Upper lobe of right lung (tissue), 1 donor: ENCODE measurements at regions not wholly inside any gene's neighbourhood (a gene's known extent, or its start where the extent isn't known, plus 50 kb on each side); places are given as distances from the start of the nearest gene placed in this dataset.

ENCODE experiments used
- ATAC-seq: fragments of 200-7000 bp; cut with Tn5 transposase; one replicate; pipeline ENCODE4 v1.9.1; 2020; ENCODE audit warnings: mild to moderate bottlenecking, moderate library complexity
- DNase-seq: peaks from one replicate; pipeline ENCODE4 v3.0.0-alpha.2; 2020
- H3K27ac ChIP-seq: fragments of 200-600 bp; one replicate; pipeline ENCODE4 v1.8.0; 2022
- H3K27me3 ChIP-seq: fragments of 200-600 bp; one replicate; pipeline ENCODE4 v1.8.0; 2022; ENCODE audit warnings: mild to moderate bottlenecking
- H3K36me3 ChIP-seq: fragments of 200-600 bp; one replicate; pipeline ENCODE4 v1.8.0; 2022
- H3K4me1 ChIP-seq: fragments of 200-600 bp; one replicate; pipeline ENCODE4 v1.8.0; 2022
- H3K4me3 ChIP-seq: fragments of 200-600 bp; one replicate; pipeline ENCODE4 v1.8.0; 2022; ENCODE audit warnings: mild to moderate bottlenecking
- H3K9me3 ChIP-seq: fragments of 200-600 bp; one replicate; pipeline ENCODE4 v1.8.0; 2022
- intact Hi-C: fragments of 100-400 bp; cut with DNase I; formaldehyde crosslinking; loops from one replicate; pipeline ENCODE4 v1.11.0; 2022
- TF ChIP-seq, protein P1 (sequence below): fragments of 200-600 bp; IDR thresholded peaks from one replicate; pipeline ENCODE4 v1.8.0; 2022; ENCODE audit warnings: antibody characterized with exemption
- donor health status: DM: no; HTN: yes; CAD: no; lungs with severe emphysema.

DNA sequence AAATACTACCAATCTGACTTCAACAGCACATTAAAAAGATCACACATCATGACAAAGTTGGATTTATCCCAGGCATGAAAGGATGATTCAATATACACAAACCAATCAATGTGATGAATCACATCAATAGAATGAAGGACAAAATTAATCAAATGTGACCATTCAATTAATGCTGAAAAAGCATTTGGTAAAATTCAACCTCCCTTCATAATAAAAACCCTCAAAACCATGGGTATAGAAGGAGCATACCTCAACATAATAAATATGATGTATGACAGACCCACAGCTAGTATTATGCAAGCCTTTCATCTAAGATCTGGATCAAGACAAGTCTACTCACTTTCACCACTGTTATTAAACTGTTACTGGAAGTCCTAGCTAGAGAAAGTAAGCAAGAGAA, 921.7 kb upstream of the RAG2 start:
- intact Hi-C loops = no loop called here

DNA sequence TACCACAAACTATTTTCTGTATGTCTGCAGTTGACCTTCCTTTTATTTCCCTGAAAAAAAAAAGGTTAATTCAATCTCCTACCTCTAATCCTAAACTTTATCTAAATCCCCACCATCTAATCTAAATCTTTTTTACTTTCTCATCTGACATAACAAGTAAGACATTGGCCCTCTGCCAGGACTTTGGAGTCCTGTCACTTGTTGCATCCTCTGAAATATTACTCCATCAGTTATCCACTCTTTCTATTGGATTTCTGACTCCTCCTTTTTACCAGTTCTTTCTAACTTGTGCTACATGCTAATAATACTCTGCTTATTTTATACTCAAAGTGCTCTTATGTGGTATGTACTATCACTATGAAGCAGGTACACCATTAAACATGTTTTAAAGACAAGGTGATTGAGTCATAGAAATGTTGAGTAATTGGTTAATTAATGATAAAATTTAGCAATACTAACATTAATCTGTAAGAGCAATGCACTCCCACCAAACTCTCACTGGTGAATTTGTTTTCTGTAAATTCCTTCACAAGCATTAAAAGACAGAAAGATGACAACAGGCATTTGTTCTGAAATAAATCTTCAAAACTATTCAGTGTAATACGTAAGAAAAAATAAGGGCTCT, 914.2 kb upstream of the RAG2 start:
- Histone ChIP-seq H3K4me3 (no peak overlapping the region), H3K4me1 (no peaks in the 10 kb centered on the region), H3K9me3 (no peaks in the 10 kb centered on the region), H3K27me3 (no peaks in the 10 kb centered on the region), H3K27ac (no peak overlapping the region), H3K36me3 (no peaks in the 10 kb centered on the region)
- TF ChIP-seq, protein P1, sequence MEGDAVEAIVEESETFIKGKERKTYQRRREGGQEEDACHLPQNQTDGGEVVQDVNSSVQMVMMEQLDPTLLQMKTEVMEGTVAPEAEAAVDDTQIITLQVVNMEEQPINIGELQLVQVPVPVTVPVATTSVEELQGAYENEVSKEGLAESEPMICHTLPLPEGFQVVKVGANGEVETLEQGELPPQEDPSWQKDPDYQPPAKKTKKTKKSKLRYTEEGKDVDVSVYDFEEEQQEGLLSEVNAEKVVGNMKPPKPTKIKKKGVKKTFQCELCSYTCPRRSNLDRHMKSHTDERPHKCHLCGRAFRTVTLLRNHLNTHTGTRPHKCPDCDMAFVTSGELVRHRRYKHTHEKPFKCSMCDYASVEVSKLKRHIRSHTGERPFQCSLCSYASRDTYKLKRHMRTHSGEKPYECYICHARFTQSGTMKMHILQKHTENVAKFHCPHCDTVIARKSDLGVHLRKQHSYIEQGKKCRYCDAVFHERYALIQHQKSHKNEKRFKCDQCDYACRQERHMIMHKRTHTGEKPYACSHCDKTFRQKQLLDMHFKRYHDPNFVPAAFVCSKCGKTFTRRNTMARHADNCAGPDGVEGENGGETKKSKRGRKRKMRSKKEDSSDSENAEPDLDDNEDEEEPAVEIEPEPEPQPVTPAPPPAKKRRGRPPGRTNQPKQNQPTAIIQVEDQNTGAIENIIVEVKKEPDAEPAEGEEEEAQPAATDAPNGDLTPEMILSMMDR = no peak
- ATAC-seq (no peak), DNase-seq (no peak)
- intact Hi-C loops = no loop called here

More for the DNA sequence above, 921.7 kb upstream of the RAG2 start:
- Histone ChIP-seq H3K27me3 (no peaks in the 10 kb centered on the region), H3K4me3 (no peak overlapping the region), H3K9me3 (no peaks in the 10 kb centered on the region), H3K4me1 (no peaks in the 10 kb centered on the region), H3K36me3 (no peaks in the 10 kb centered on the region), H3K27ac (no peak overlapping the region)
- ATAC-seq (no peak), DNase-seq (no peak)
- TF ChIP-seq, protein P1 = no peak

DNA sequence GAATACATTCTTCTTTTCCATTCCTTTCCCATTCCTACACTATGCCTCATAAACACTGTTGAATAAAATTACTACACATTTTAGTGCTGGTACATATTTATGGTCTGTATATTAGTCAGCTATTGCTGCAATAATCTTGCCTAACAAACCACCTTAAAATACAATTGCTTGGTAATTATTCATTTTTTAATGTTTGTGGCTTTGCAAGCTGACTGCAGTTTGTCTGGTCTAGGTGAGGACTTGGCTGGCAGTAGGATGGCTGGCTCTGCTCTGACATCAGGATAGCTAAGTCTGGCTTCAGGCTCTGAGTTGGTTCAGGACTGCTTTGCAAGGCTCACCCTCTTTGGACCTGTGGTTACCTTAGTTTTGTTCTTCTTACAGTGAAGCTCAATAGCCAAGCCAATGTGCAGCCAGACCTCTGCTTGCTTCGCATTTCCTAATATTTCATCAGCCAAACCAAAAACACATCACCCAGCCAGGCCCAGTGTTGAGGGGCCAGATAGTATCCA, 913.4 kb upstream of the RAG2 start:
- TF ChIP-seq, protein P1 = no peak
- Histone ChIP-seq H3K27ac (no peak overlapping the region), H3K4me3 (no peak overlapping the region), H3K36me3 (no peaks in the 10 kb centered on the region), H3K9me3 (no peaks in the 10 kb centered on the region), H3K4me1 (no peaks in the 10 kb centered on the region), H3K27me3 (no peaks in the 10 kb centered on the region)
- DNase-seq (no peak), ATAC-seq (no peak)
- intact Hi-C loops = no loop called here

DNA sequence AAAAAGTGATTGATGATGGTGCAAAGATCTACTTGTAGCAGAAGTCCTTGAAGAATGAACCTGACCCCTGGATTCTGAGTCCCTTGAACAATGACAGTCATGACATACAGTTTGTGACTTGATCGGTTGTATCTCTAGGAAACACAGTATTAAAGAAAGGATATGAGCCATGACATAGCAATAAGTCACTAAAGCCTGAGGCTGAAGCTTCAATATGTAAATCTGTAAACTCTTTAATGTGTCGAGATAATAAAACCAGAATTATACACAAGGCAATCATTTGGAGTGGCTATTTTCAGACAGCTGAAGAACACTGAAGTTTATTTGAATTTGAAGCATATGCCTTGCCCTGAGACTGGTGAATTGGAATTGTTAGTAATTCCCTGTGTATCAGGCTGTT, 911.5 kb upstream of the RAG2 start:
- no peaks in the 10 kb centered on the region for H3K4me1 ChIP-seq
- TF ChIP-seq, protein P1 = no peak
- no peaks in the 10 kb centered on the region for H3K9me3 ChIP-seq
- DNase-seq (no peak), ATAC-seq (no peak)
- no peaks in the 10 kb centered on the region for H3K36me3 ChIP-seq
- intact Hi-C loops = no loop called here
- H3K27me3 ChIP-seq = no peaks in the 10 kb centered on the region
- H3K27ac ChIP-seq = no peak overlapping the region
- no peak overlapping the region for H3K4me3 ChIP-seq

DNA sequence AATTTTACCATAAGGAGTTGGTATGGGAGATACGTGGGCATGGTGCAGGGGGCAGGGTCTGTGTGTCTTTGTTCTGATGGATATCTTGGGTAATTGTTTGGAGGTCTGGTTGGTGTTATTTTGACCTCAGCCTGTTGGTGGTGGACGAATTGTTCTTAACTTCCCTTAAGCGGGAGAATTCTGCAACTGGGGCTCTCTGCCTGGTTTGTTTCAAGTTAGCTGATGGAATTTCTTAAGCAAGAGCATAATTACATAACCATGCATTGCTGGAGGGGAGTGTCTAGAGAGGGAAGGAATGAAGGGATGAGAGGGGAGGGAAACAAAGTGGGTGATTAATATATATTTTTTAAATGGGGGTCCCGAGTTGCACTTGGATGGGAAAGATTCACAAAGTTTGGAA, 908.5 kb upstream of the RAG2 start:
- ATAC-seq (no peak), DNase-seq (no peak)
- TF ChIP-seq, protein P1 = no peak
- no peaks in the 10 kb centered on the region for H3K9me3 ChIP-seq
- intact Hi-C loops = no loop called here
- H3K27me3 ChIP-seq = no peaks in the 10 kb centered on the region
- no peak overlapping the region for H3K27ac ChIP-seq
- no peak overlapping the region for H3K4me3 ChIP-seq
- H3K4me1 ChIP-seq = no peaks in the 10 kb centered on the region
- no peaks in the 10 kb centered on the region for H3K36me3 ChIP-seq

DNA sequence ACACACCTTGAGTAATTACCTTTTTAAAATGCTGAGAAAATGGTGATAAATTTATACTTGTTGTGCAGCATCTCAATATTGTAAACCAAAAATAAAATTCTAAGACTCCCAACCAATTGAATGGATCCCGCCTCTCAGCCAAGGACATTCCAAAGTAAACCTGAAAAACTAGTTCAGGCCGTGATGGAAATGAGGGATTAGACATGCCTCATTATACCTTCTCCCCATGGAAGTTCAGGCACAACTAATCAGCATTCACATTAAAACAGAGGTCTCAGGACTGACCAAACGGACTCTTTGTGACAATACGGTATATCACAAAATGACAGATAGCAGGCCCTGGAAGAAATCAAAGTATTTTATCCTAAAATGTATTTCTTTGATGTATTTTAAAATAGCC, 907.4 kb upstream of the RAG2 start:
- TF ChIP-seq, protein P1 = no peak
- intact Hi-C loops = no loop called here
- Histone ChIP-seq H3K36me3 (no peaks in the 10 kb centered on the region), H3K4me1 (no peaks in the 10 kb centered on the region), H3K9me3 (no peaks in the 10 kb centered on the region), H3K27me3 (no peaks in the 10 kb centered on the region), H3K27ac (no peak overlapping the region), H3K4me3 (no peak overlapping the region)
- DNase-seq (no peak), ATAC-seq (no peak)
